ENCODE measurements at regions not wholly inside any gene's neighbourhood (a gene's known extent, or its start where the extent isn't known, plus 50 kb on each side); places are given as distances from the start of the nearest gene placed in this dataset.

DNA sequence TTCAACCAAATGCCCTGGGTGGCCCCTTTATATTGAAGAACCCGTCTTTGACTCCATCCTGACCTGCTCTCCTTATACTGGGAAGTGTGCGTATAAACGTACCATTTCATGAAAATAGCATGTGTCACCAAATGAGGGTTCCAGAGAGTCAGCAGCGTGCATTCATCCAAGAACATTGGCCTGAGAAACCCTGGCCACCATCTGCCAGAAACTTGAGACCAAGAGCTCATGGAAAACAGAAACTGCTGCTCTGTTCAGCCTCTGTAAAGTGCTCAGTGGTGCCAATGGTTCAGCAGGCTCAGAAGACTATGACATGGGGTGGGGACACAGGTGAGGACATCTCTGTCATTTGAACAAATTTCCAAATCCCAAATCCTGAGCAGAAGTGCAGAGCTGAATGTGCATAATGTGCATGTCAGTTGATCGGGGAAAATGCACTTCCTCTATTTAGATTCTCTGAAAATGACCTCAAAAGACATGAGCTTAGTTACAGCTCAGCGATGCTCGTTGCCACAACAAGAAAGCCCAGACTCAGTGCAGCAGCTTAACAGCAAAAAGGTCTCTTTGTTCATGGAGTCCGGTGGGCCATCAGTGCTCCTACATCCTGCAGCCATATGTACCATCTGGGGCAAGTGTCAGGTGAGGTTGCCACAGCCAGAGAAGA, 176.1 kb downstream of the ATPSCKMT start:
- H3K27me3 Mint-ChIP-seq, result no peaks in the 10 kb centered on the region
- H3K27ac Mint-ChIP-seq, result no peak overlapping the region
- H3K36me3 Mint-ChIP-seq (ENCODE audit: low read depth), result no peaks in the 10 kb centered on the region
- H3K4me3 Mint-ChIP-seq, result no peak overlapping the region
- no peaks in the 10 kb centered on the region for H3K9me3 Mint-ChIP-seq
- no peaks in the 10 kb centered on the region for H3K4me1 Mint-ChIP-seq
- DNase-seq, result no peak
- no peak for ATAC-seq

DNA sequence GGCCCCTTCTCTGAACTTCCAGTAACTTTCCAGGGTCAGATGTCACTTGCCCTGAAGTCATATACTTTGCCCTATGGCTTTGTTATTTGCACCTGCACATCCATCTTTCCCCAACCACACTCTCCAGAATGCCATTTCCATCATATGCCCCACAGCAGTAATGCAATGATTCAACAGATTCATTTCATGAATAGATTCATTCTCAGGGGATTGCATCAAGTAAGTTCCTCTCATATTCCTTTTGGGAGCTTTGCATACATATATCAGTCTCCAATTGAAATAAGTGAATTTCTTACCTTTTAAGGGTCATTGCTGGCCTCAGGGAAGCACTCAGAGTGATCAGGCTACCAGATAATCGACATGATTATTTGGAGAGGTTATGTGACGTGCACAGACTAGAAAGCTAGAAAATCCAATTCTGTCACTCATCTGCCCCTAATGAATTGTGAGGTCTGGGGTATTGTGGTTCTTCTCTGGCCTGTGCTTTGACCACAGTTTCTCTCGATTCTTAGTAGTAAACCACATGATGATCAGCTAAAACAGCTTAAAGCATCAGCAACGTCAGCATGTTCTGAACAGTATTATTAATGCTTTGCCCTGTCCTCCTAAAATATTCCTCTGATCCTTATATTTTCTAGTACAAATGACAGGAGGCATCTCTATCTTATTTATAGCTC, 179.9 kb downstream of the ATPSCKMT start:
- H3K4me3 Mint-ChIP-seq, result no peak overlapping the region
- no peak for ATAC-seq
- no peak overlapping the region for H3K27ac Mint-ChIP-seq
- no peaks in the 10 kb centered on the region for H3K27me3 Mint-ChIP-seq
- DNase-seq, result no peak
- peaks cover 7% of the 10 kb centered on the region for H3K9me3 Mint-ChIP-seq
- no peaks in the 10 kb centered on the region for H3K36me3 Mint-ChIP-seq (ENCODE audit: low read depth)
- no peaks in the 10 kb centered on the region for H3K4me1 Mint-ChIP-seq

DNA sequence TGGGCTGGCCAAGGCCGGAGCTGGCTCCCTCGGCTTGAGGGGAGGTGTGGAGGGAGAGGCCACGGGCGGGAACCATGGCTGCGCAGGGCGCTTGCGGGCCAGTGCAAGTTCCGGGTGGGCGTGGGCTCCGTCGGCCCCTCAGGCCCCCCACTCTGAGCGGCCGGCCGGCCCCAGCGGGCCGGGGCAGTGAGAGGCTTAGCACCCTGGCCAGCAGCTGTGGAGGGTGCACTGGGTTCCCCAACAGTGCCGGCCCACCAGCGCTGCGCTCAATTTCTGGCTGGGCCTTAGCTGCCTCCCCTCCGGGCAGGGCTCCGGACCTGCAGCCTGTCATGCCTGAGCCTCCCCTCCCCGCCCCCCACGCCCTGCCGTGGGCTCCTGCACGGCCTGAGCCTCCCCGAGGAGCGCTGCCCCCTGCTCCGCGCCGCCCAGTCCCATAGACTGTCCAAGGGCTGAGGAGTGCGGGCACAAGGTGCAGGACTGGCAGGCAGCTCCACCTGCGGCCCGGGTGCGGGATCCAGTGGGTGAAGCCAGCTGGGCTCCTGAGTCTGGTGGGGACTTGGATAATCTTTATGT, 184.2 kb downstream of the ATPSCKMT start:
- H3K9me3 Mint-ChIP-seq, result peaks cover 7% of the 10 kb centered on the region
- DNase-seq (no peak), ATAC-seq (no peak)
- no peak overlapping the region for H3K4me3 Mint-ChIP-seq
- H3K27me3 Mint-ChIP-seq, result peaks cover 2% of the 10 kb centered on the region
- H3K4me1 Mint-ChIP-seq, result no peaks in the 10 kb centered on the region
- no peaks in the 10 kb centered on the region for H3K36me3 Mint-ChIP-seq (ENCODE audit: low read depth)
- H3K27ac Mint-ChIP-seq, result no peak overlapping the region

DNA sequence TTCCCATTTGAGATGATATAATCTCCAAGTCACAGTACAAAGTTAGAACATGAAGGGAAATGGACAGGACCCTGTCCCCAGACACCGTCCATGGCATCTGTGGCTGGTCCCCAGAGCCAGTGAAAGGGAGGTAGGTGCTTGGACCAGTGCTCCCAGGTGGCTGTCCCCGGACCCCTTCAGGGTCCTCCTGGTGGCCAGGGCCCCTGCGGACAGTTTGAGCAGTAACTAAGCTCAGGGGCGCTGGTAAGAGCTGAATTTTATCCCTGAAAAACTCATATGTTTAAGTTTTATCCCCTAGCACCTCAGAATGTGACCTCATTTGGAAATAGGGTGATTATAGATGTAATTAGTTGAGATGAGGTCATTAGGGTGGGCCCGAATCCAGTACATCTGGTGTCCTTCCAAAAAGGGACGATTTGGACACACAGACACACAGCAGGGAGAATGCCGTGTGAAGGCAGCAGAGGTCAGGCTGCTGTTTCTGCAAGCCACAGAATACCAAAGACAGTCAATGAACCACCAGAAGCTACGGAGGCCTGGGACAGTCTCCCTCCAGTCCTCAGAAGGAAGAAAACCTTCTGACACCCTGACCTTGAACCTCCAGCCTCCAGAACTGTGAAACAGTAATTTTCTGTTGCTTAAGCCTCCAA, 185.0 kb downstream of the ATPSCKMT start:
- H3K9me3 Mint-ChIP-seq, result peaks cover 7% of the 10 kb centered on the region
- ATAC-seq, result no peak
- no peak overlapping the region for H3K4me3 Mint-ChIP-seq
- no peaks in the 10 kb centered on the region for H3K36me3 Mint-ChIP-seq (ENCODE audit: low read depth)
- H3K4me1 Mint-ChIP-seq, result no peaks in the 10 kb centered on the region
- H3K27ac Mint-ChIP-seq, result no peak overlapping the region
- H3K27me3 Mint-ChIP-seq, result peaks cover 2% of the 10 kb centered on the region
- no peak for DNase-seq

DNA sequence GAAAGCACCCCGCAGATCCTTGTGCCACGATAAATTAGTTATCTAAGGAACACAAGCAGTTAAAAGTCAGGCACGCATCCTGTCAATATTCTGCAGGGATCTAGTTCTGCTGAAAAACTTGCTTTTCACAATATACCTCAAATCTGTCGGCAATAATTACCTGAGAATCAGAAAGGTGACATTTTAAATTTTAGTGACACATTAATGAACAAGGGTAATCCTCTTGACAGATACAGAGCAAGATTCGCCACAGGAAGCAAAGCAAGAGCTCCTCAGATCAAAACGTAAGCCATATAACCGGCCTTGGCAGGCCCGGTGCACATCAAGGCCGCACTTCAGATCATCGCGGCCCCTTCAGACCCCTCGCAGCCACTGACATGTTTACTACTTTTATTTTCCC, 185.7 kb downstream of the ATPSCKMT start:
- no peak for ATAC-seq
- Mint-ChIP-seq H3K4me1 (no peaks in the 10 kb centered on the region), H3K36me3 (ENCODE audit: low read depth) (no peaks in the 10 kb centered on the region), H3K4me3 (no peak overlapping the region), H3K27ac (no peak overlapping the region), H3K9me3 (peaks cover 7% of the 10 kb centered on the region), H3K27me3 (peaks cover 2% of the 10 kb centered on the region)
- no peak for DNase-seq

DNA sequence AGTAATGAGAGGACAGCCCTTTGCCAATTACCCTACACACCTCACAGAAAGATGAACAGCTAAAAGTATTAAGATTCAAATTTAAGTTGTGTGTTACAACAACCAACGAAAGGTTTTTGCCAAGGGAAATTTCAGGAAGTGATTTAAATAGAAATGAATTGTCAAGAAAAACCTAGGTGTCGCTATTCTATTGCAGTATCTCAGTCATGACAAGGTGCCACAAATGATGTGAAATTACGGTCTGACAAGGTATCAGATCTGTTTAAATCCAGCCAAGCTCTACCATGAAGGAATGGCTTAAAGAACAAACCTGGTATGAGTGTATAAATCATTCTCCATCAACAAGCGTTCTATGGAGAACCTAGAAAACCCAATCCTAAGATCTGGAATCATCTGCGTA, 189.7 kb downstream of the ATPSCKMT start:
- Mint-ChIP-seq H3K36me3 (ENCODE audit: low read depth) (no peaks in the 10 kb centered on the region), H3K27me3 (peaks cover 2% of the 10 kb centered on the region), H3K9me3 (no peaks in the 10 kb centered on the region), H3K4me1 (no peaks in the 10 kb centered on the region), H3K4me3 (no peak overlapping the region), H3K27ac (no peak overlapping the region)
- no peak for DNase-seq
- no peak for ATAC-seq

DNA sequence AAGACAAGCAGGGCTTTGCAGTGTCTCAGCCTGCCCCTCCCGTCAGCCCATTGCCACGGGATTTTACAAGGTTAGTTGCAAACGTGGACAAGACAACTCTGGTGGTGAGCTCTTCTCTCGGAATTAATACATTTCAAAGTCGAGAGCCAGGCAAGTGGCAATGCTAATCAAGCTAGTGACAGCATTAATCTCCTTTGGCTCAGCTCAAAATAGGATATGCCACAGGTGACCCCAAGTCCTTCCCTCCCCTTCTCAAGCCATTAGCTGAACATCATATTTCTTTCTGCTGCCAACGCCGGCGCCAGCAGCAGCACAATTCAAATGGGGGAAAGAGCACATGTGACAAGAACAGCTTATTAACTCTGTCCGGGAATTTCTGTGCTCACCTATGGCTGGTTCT, 190.1 kb downstream of the ATPSCKMT start:
- no peak overlapping the region for H3K4me3 Mint-ChIP-seq
- no peak overlapping the region for H3K27ac Mint-ChIP-seq
- H3K36me3 Mint-ChIP-seq (ENCODE audit: low read depth), result no peaks in the 10 kb centered on the region
- ATAC-seq, result no peak
- DNase-seq, result no peak
- H3K4me1 Mint-ChIP-seq, result no peaks in the 10 kb centered on the region
- H3K9me3 Mint-ChIP-seq, result no peaks in the 10 kb centered on the region
- H3K27me3 Mint-ChIP-seq, result peaks cover 2% of the 10 kb centered on the region

DNA sequence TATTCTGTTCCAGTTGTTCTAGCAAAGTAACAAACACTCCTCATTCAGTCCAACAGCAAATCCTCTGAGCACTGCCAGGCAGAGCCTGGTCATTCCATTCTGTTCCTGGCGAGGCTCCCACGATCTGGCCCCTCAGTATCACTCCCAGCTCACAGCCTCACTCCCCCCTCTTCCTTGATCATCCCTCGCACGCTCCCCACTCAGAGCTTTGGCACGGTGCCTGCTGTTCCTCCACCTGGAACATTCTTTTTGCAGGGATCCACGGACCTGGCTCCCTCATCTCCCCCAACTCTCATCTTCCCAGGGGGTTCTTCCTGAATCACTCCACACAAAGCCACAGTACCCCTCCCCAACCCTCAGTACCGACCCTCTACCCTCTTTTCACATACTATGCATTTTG, 192.3 kb downstream of the ATPSCKMT start:
- H3K9me3 Mint-ChIP-seq, result peaks cover 7% of the 10 kb centered on the region
- no peak for DNase-seq
- no peak overlapping the region for H3K4me3 Mint-ChIP-seq
- no peak for ATAC-seq
- H3K27me3 Mint-ChIP-seq, result no peaks in the 10 kb centered on the region
- H3K27ac Mint-ChIP-seq, result no peak overlapping the region
- H3K4me1 Mint-ChIP-seq, result no peaks in the 10 kb centered on the region
- H3K36me3 Mint-ChIP-seq (ENCODE audit: low read depth), result no peaks in the 10 kb centered on the region

DNA sequence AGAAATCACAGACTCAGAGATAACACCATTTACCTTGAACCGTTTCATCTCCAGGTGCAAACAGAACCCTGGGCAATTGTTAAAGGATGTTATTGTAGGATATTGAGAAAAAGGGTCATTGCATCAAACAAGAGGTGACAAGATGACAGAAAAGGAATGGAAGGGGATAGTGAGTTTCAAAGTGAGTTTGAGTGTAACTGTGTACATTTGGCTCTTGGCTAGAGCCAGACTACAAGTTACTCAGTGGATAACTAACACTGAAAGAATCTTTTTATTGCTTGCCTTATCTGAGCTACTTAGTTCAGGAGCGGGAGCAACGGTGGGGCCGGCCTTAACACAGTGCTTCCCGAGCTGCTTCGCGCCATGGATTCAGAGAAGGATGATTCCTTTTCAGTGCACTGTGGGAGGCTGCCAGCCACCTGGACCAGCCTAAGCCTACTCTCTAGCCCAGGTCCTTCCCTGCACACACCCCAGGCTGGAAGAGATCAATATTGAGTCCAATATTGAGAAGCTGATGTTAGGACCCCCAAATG, 193.4 kb downstream of the ATPSCKMT start:
- Mint-ChIP-seq H3K27me3 (no peaks in the 10 kb centered on the region), H3K9me3 (peaks cover 12% of the 10 kb centered on the region), H3K36me3 (ENCODE audit: low read depth) (no peaks in the 10 kb centered on the region), H3K4me1 (no peaks in the 10 kb centered on the region), H3K4me3 (no peak overlapping the region), H3K27ac (no peak overlapping the region)
- DNase-seq (no peak), ATAC-seq (no peak)

DNA sequence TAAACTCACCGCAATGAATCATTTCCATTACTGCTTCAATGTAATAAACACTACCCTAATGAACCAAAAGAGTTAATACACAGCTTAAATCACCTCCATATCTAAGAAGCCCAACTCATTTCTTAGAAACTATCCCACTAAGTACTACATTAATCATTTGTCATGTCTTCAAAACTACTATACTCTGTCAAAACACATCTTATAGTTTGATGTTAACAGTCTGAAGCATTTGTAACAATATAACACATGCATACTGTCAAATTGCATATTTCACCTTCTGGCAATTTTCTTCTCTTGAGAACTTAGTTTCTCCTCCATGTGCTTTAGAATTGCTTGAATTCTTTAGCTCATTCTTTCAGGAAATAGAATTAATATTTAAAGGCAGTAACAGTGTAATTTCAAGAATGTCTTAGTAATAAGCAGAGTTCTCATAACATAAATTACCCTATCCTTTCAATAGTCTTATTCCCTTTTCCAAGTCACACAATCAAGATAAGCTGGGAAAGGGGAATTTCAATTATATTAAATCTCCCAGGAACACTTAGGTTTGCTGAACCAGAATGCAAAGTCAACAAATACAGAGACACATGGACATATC, 199.7 kb downstream of the ATPSCKMT start:
- peaks cover 25% of the 10 kb centered on the region for H3K9me3 Mint-ChIP-seq
- DNase-seq, result no peak

DNA sequence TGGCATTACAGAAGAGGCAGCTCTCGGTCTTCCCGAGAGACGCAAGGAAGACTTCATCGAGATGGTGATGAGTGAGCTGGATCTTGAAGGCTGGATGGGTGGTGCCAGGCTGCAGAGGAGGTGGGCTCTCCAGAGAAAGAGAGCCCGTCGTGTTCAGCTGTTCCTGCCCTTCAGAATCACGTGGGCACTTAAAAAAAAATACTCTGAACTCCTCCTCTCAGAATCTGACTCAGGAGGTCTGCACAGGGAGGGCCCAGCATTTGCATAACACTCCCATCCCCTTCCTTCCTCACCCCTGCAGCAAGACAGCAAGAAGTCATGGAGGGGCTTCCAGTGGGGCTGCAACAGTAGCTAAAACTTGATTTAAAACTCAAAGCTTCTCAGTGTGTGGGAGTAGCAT, 203.0 kb downstream of the ATPSCKMT start:
- Mint-ChIP-seq H3K4me3 (no peak overlapping the region), H3K36me3 (ENCODE audit: low read depth) (no peaks in the 10 kb centered on the region), H3K9me3 (peaks cover 15% of the 10 kb centered on the region), H3K27ac (no peak overlapping the region), H3K4me1 (no peaks in the 10 kb centered on the region), H3K27me3 (no peaks in the 10 kb centered on the region)
- ATAC-seq (no peak), DNase-seq (no peak)

More for the DNA sequence above, 199.7 kb downstream of the ATPSCKMT start:
- H3K4me1 Mint-ChIP-seq, result no peaks in the 10 kb centered on the region
- no peaks in the 10 kb centered on the region for H3K36me3 Mint-ChIP-seq (ENCODE audit: low read depth)
- no peak overlapping the region for H3K4me3 Mint-ChIP-seq
- ATAC-seq, result no peak
- no peak overlapping the region for H3K27ac Mint-ChIP-seq
- H3K27me3 Mint-ChIP-seq, result no peaks in the 10 kb centered on the region

DNA sequence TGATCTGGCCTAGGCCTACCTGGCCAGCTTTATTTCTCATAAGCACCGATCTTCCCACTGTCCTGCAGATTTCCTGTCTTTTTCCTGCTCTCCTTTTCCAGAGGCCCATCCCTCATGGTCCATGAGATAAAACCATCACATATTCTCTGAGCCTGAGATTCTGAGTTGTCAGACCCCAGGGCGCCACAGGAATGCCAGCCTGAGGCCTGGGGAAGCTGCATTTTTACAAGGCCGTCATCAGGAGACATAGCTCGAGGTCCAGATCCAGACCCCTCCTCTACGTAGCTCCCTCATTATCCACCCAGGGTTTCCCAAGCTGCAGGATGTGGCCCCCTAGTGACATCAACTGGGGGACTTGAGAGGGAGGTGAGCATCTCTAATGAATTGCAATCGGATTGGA, 204.3 kb downstream of the ATPSCKMT start:
- H3K36me3 Mint-ChIP-seq (ENCODE audit: low read depth), result no peaks in the 10 kb centered on the region
- H3K27me3 Mint-ChIP-seq, result no peaks in the 10 kb centered on the region
- ATAC-seq (no peak), DNase-seq (no peak)
- H3K4me3 Mint-ChIP-seq, result no peak overlapping the region
- H3K27ac Mint-ChIP-seq, result no peak overlapping the region
- H3K9me3 Mint-ChIP-seq, result peaks cover 5% of the 10 kb centered on the region
- no peaks in the 10 kb centered on the region for H3K4me1 Mint-ChIP-seq

DNA sequence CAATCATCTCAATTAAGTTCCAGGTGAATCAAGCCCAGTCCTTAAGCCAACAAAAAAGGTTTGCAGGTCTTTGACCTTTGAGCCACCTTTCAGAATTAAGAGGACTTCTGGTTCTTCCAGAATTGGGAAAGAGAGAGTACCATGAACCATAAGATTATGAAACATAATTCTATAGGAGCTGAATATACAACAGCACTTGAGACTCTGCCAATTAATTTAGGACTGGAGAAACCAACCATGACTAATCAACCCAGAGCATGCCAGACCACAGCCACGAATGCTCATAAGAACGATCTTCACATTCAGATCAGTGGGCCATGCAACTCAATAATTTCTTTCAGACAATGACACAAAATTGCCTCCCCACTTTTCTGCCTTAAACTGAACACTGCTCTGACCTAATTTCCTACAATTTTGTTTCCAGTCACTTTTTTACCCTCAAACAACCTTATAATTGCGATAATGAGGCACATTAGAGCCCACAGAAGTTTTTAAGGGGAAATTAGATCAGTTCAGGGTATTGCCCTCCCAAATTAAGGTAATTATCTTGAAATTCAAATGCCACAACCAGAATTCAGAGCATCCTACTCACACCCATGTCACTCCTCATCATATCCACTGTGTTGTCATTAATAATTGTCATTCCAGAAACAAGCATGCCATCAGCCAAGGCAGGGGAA, 213.4 kb downstream of the ATPSCKMT start:
- Mint-ChIP-seq H3K4me1 (no peaks in the 10 kb centered on the region), H3K27ac (no peak overlapping the region), H3K9me3 (no peaks in the 10 kb centered on the region), H3K27me3 (no peaks in the 10 kb centered on the region), H3K36me3 (ENCODE audit: low read depth) (no peaks in the 10 kb centered on the region), H3K4me3 (no peak overlapping the region)
- ATAC-seq (no peak), DNase-seq (no peak)

DNA sequence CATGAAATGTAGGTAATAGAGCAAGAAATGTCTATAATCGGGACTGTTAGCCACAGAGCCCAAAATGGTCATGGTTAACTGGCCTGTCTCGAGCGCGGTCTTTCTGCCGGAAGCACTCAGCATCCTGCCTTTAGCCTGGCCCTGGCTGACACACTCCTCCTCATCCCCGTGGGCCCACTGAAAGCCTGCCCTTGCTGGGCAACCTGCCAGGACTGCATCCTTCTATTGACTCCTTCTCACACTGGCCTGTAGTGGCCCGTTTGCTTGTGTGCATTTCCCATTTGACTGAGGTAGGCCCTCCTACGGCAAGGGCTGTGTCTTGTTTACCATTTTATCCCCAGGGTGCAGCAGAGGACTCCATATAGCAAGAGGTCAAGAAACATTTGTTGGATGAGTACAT, 215.7 kb downstream of the ATPSCKMT start:
- ATAC-seq (no peak), DNase-seq (no peak)
- Mint-ChIP-seq H3K4me1 (no peaks in the 10 kb centered on the region), H3K9me3 (no peaks in the 10 kb centered on the region), H3K36me3 (ENCODE audit: low read depth) (no peaks in the 10 kb centered on the region), H3K27me3 (no peaks in the 10 kb centered on the region), H3K27ac (no peak overlapping the region), H3K4me3 (no peak overlapping the region)

Measured in activated naive CD8-positive, alpha-beta T cell treated with anti-CD3 and anti-CD28 coated beads, Interleukin-2, amount 50 U/mL, for 24 hours (primary cell).